ENCODE measurements at regions not wholly inside any gene's neighbourhood (a gene's known extent, or its start where the extent isn't known, plus 50 kb on each side); places are given as distances from the start of the nearest gene placed in this dataset.

- TF ChIP-seq CTCF (IDR thresholded peaks at IDR 0.05; ENCODE audit: low read depth, low read length) (no peak), EZH2phosphoT487 (IDR thresholded peaks at IDR 0.05; ENCODE audit: low read depth) (no peak)
Measured at GRCh38 chr2:128493880-128494279, 175.2 kb upstream of the HS6ST1 start.
